GM23338 (cell line): ENCODE measurements at regions not wholly inside any gene's neighbourhood (a gene's known extent, or its start where the extent isn't known, plus 50 kb on each side); places are given as distances from the start of the nearest gene placed in this dataset.

ENCODE experiments used
- ATAC-seq: fragments of 200-7000 bp; cut with Tn5 transposase; 3 replicates; pipeline ENCODE4 v1.9.1; 2020
- DNase-seq: peaks from one replicate; pipeline ENCODE4 v3.0.0-alpha.2; 2015; ENCODE audit warnings: low spot score
- H2AFZ ChIP-seq: fragments of 200-600 bp; sonication (generic); 2 replicates; pipeline ENCODE4 v1.8.0; 2016; ENCODE audit warnings: antibody characterized with exemption, mild to moderate bottlenecking, moderate library complexity
- H3F3A ChIP-seq: fragments of 200-600 bp; sonication (generic); replicated peaks from 2 replicates; pipeline ENCODE4 v1.8.0; 2017; ENCODE audit warnings: antibody characterized with exemption, mixed run types, low read depth
- H3K27ac ChIP-seq: fragments of 200-600 bp; sonication (generic); 2 replicates; pipeline ENCODE4 v1.6.1; 2016; ENCODE audit warnings: low read depth
- H3K27me3 ChIP-seq: fragments of 200-600 bp; sonication (generic); 2 replicates; pipeline ENCODE4 v1.8.0; 2016; ENCODE audit warnings: mild to moderate bottlenecking, mixed run types, moderate library complexity; ENCODE audit not compliant: insufficient read depth
- H3K36me3 ChIP-seq: fragments of 200-600 bp; sonication (generic); 2 replicates; pipeline ENCODE4 v1.8.0; 2016; ENCODE audit warnings: mild to moderate bottlenecking; ENCODE audit not compliant: insufficient read depth
- H3K4me1 ChIP-seq: fragments of 200-600 bp; sonication (generic); 2 replicates; pipeline ENCODE4 v1.8.0; 2016; ENCODE audit warnings: mild to moderate bottlenecking, moderate library complexity; ENCODE audit not compliant: insufficient read depth
- H3K4me2 ChIP-seq: fragments of 200-600 bp; sonication (generic); 2 replicates; pipeline ENCODE4 v1.7.1; 2017; ENCODE audit warnings: mixed run types
- H3K4me3 ChIP-seq: fragments of 200-600 bp; sonication (generic); 2 replicates; pipeline ENCODE4 v1.6.1; 2016; ENCODE audit warnings: mixed run types
- H3K79me2 ChIP-seq: fragments of 200-600 bp; sonication (generic); replicated peaks from 2 replicates; pipeline ENCODE4 v1.8.0; 2017; ENCODE audit warnings: mild to moderate bottlenecking; ENCODE audit not compliant: insufficient read depth
- H3K9me2 ChIP-seq: fragments of 200-600 bp; sonication (generic); 2 replicates; pipeline ENCODE4 v1.8.0; 2017; ENCODE audit not compliant: insufficient read depth
- H4K20me1 ChIP-seq: fragments of 200-600 bp; sonication (generic); replicated peaks from 2 replicates; pipeline ENCODE4 v1.8.0; 2017; ENCODE audit warnings: mild to moderate bottlenecking; ENCODE audit not compliant: insufficient read depth
- H3K27ac Mint-ChIP-seq: 2 replicates; pipeline ENCODE4 v1.8.0; 2020; ENCODE audit warnings: inconsistent platforms, mild to moderate bottlenecking, moderate library complexity, mixed read lengths
- H3K27me3 Mint-ChIP-seq: 3 replicates; pipeline ENCODE4 v1.8.0; 2022; ENCODE audit warnings: low read depth, mild to moderate bottlenecking, moderate library complexity, mixed read lengths, inconsistent platforms; ENCODE audit not compliant: insufficient read depth, poor library complexity
- H3K36me3 Mint-ChIP-seq: 3 replicates; pipeline ENCODE4 v1.8.0; 2021; ENCODE audit warnings: low read depth, mild to moderate bottlenecking, inconsistent platforms, moderate library complexity, mixed read lengths
- H3K4me1 Mint-ChIP-seq: 3 replicates; pipeline ENCODE4 v1.8.0; 2020; ENCODE audit warnings: mild to moderate bottlenecking, inconsistent platforms, mixed read lengths
- H3K4me3 Mint-ChIP-seq: 3 replicates; pipeline ENCODE4 v1.8.0; 2021; ENCODE audit warnings: moderate library complexity, mild to moderate bottlenecking, inconsistent platforms, mixed read lengths
- H3K9me3 Mint-ChIP-seq: 3 replicates; pipeline ENCODE4 v1.8.0; 2020; ENCODE audit warnings: moderate library complexity, mild to moderate bottlenecking, inconsistent platforms, mixed read lengths
- CREB1 ChIP-seq: fragments of 250-450 bp; sonication (Bioruptor Pico); IDR thresholded peaks from 2 replicates; pipeline ENCODE4 v1.5.0; 2020; ENCODE audit warnings: low read depth, mild to moderate bottlenecking, moderate library complexity
- EZH2 ChIP-seq: fragments of 200-600 bp; sonication (generic); IDR thresholded peaks from one replicate; pipeline ENCODE4 v1.8.0; 2017; ENCODE audit warnings: antibody characterized with exemption, mild to moderate bottlenecking, low read depth; ENCODE audit not compliant: unreplicated experiment
- EZH2phosphoT487 ChIP-seq: fragments of 200-600 bp; sonication (generic); IDR thresholded peaks from one replicate; pipeline ENCODE4 v1.8.1; 2018; ENCODE audit warnings: antibody characterized with exemption; ENCODE audit not compliant: unreplicated experiment
- JUNB ChIP-seq: IDR thresholded peaks from one replicate; pipeline ENCODE4 v1.6.1; 2016; ENCODE audit warnings: antibody characterized with exemption; ENCODE audit not compliant: unreplicated experiment
- NANOG ChIP-seq: IDR thresholded peaks from 2 replicates; pipeline ENCODE4 v1.6.1; 2016; ENCODE audit warnings: antibody characterized with exemption, borderline replicate concordance
- POLR2AphosphoS5 ChIP-seq: IDR thresholded peaks from 2 replicates; pipeline ENCODE4 v1.6.1; 2016; ENCODE audit warnings: antibody characterized with exemption, low read depth
- STAT1 ChIP-seq: IDR thresholded peaks from one replicate; pipeline ENCODE4 v1.6.1; 2016; ENCODE audit warnings: antibody characterized with exemption; ENCODE audit not compliant: unreplicated experiment
- ZNF114 ChIP-seq: fragments of 250-450 bp; sonication (Bioruptor Pico); IDR thresholded peaks from 2 replicates; pipeline ENCODE4 v1.5.0; 2020; ENCODE audit warnings: mild to moderate bottlenecking, moderate library complexity
- ZNF331 ChIP-seq: fragments of 250-450 bp; sonication (Bioruptor Pico); IDR thresholded peaks from 2 replicates; pipeline ENCODE4 v1.5.0; 2020; ENCODE audit warnings: low read depth, mild to moderate bottlenecking, moderate library complexity
- TF ChIP-seq, protein P1 (sequence below): IDR thresholded peaks from one replicate; pipeline ENCODE4 v1.6.1; 2018; ENCODE audit warnings: antibody characterized with exemption; ENCODE audit not compliant: unreplicated experiment
- TF ChIP-seq, protein P2 (sequence below): IDR thresholded peaks from 2 replicates; pipeline ENCODE4 v1.6.1; 2016; ENCODE audit warnings: antibody characterized with exemption
- TF ChIP-seq, protein P3 (sequence below): fragments of 250-450 bp; sonication (Bioruptor Pico); IDR thresholded peaks from 2 replicates; pipeline ENCODE4 v1.5.0; 2020; ENCODE audit warnings: mild to moderate bottlenecking, moderate library complexity
- TF ChIP-seq, protein P4 (sequence below), 2 experiments: fragments of 200-600 bp in 1 of 2; sonication (generic) in 1 of 2; conservative IDR thresholded peaks; 2 replicates each; pipeline versions ENCODE4 v1.5.1 to v1.6.1; 2016 to 2017; ENCODE audit warnings: antibody characterized with exemption in 2 of 2, low read depth in 2 of 2, mild to moderate bottlenecking in 2 of 2, moderate library complexity in 1 of 2

DNA sequence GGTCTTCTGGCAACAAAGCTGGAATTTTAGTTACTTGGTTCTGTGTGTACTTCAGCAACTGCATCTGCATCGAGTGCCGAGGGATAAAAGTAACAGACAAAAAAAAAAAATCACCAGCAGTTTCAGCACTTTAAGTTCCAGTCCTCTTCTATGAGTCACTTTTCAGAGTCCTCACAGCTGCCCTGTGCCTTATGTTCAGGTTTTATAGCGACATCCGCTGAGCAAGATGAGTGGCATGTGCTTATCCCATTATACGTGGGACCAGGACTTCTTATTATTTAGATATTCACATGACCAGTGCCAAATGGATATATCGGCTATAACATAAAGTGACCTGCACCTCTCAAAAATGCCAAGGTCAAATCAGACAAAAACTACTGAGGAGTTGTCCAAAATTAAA, 242.9 kb downstream of the FOXA2 start:
- Mint-ChIP-seq H3K27ac (no peak overlapping the region), H3K36me3 (no peaks in the 10 kb centered on the region), H3K27me3 (peaks cover 8% of the 10 kb centered on the region), H3K9me3 (no peaks in the 10 kb centered on the region), H3K4me3 (no peak overlapping the region), H3K4me1 (peaks cover 9% of the 10 kb centered on the region)
- ATAC-seq (no peak), DNase-seq (no peak)
- no peak overlapping the region for H2AFZ ChIP-seq
- H3K4me2 ChIP-seq, result no peak overlapping the region
- TF ChIP-seq, protein P1, sequence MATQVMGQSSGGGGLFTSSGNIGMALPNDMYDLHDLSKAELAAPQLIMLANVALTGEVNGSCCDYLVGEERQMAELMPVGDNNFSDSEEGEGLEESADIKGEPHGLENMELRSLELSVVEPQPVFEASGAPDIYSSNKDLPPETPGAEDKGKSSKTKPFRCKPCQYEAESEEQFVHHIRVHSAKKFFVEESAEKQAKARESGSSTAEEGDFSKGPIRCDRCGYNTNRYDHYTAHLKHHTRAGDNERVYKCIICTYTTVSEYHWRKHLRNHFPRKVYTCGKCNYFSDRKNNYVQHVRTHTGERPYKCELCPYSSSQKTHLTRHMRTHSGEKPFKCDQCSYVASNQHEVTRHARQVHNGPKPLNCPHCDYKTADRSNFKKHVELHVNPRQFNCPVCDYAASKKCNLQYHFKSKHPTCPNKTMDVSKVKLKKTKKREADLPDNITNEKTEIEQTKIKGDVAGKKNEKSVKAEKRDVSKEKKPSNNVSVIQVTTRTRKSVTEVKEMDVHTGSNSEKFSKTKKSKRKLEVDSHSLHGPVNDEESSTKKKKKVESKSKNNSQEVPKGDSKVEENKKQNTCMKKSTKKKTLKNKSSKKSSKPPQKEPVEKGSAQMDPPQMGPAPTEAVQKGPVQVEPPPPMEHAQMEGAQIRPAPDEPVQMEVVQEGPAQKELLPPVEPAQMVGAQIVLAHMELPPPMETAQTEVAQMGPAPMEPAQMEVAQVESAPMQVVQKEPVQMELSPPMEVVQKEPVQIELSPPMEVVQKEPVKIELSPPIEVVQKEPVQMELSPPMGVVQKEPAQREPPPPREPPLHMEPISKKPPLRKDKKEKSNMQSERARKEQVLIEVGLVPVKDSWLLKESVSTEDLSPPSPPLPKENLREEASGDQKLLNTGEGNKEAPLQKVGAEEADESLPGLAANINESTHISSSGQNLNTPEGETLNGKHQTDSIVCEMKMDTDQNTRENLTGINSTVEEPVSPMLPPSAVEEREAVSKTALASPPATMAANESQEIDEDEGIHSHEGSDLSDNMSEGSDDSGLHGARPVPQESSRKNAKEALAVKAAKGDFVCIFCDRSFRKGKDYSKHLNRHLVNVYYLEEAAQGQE, result no peak
- TF ChIP-seq JUNB, result no peak
- no peak for TF ChIP-seq CREB1 (CRISPR knock-in tag)
- TF ChIP-seq ZNF114, result no peak
- TF ChIP-seq NANOG, result no peak
- no peak for TF ChIP-seq EZH2
- TF ChIP-seq, protein P2, sequence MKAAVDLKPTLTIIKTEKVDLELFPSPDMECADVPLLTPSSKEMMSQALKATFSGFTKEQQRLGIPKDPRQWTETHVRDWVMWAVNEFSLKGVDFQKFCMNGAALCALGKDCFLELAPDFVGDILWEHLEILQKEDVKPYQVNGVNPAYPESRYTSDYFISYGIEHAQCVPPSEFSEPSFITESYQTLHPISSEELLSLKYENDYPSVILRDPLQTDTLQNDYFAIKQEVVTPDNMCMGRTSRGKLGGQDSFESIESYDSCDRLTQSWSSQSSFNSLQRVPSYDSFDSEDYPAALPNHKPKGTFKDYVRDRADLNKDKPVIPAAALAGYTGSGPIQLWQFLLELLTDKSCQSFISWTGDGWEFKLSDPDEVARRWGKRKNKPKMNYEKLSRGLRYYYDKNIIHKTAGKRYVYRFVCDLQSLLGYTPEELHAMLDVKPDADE, result no peak
- no peak for TF ChIP-seq POLR2AphosphoS5
- TF ChIP-seq EZH2phosphoT487, result no peak
- TF ChIP-seq STAT1, result no peak
- TF ChIP-seq, protein P3, sequence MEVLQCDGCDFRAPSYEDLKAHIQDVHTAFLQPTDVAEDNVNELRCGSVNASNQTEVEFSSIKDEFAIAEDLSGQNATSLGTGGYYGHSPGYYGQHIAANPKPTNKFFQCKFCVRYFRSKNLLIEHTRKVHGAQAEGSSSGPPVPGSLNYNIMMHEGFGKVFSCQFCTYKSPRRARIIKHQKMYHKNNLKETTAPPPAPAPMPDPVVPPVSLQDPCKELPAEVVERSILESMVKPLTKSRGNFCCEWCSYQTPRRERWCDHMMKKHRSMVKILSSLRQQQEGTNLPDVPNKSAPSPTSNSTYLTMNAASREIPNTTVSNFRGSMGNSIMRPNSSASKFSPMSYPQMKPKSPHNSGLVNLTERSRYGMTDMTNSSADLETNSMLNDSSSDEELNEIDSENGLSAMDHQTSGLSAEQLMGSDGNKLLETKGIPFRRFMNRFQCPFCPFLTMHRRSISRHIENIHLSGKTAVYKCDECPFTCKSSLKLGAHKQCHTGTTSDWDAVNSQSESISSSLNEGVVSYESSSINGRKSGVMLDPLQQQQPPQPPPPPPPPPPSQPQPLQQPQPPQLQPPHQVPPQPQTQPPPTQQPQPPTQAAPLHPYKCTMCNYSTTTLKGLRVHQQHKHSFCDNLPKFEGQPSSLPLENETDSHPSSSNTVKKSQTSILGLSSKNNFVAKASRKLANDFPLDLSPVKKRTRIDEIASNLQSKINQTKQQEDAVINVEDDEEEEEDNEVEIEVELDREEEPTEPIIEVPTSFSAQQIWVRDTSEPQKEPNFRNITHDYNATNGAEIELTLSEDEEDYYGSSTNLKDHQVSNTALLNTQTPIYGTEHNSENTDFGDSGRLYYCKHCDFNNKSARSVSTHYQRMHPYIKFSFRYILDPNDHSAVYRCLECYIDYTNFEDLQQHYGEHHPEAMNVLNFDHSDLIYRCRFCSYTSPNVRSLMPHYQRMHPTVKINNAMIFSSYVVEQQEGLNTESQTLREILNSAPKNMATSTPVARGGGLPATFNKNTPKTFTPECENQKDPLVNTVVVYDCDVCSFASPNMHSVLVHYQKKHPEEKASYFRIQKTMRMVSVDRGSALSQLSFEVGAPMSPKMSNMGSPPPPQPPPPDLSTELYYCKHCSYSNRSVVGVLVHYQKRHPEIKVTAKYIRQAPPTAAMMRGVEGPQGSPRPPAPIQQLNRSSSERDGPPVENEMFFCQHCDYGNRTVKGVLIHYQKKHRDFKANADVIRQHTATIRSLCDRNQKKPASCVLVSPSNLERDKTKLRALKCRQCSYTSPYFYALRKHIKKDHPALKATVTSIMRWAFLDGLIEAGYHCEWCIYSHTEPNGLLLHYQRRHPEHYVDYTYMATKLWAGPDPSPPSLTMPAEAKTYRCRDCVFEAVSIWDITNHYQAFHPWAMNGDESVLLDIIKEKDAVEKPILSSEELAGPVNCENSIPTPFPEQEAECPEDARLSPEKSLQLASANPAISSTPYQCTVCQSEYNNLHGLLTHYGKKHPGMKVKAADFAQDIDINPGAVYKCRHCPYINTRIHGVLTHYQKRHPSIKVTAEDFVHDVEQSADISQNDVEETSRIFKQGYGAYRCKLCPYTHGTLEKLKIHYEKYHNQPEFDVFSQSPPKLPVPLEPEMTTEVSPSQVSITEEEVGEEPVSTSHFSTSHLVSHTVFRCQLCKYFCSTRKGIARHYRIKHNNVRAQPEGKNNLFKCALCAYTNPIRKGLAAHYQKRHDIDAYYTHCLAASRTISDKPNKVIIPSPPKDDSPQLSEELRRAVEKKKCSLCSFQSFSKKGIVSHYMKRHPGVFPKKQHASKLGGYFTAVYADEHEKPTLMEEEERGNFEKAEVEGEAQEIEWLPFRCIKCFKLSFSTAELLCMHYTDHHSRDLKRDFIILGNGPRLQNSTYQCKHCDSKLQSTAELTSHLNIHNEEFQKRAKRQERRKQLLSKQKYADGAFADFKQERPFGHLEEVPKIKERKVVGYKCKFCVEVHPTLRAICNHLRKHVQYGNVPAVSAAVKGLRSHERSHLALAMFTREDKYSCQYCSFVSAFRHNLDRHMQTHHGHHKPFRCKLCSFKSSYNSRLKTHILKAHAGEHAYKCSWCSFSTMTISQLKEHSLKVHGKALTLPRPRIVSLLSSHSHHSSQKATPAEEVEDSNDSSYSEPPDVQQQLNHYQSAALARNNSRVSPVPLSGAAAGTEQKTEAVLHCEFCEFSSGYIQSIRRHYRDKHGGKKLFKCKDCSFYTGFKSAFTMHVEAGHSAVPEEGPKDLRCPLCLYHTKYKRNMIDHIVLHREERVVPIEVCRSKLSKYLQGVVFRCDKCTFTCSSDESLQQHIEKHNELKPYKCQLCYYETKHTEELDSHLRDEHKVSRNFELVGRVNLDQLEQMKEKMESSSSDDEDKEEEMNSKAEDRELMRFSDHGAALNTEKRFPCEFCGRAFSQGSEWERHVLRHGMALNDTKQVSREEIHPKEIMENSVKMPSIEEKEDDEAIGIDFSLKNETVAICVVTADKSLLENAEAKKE (CRISPR knock-in tag), result no peak
- TF ChIP-seq, protein P4, sequence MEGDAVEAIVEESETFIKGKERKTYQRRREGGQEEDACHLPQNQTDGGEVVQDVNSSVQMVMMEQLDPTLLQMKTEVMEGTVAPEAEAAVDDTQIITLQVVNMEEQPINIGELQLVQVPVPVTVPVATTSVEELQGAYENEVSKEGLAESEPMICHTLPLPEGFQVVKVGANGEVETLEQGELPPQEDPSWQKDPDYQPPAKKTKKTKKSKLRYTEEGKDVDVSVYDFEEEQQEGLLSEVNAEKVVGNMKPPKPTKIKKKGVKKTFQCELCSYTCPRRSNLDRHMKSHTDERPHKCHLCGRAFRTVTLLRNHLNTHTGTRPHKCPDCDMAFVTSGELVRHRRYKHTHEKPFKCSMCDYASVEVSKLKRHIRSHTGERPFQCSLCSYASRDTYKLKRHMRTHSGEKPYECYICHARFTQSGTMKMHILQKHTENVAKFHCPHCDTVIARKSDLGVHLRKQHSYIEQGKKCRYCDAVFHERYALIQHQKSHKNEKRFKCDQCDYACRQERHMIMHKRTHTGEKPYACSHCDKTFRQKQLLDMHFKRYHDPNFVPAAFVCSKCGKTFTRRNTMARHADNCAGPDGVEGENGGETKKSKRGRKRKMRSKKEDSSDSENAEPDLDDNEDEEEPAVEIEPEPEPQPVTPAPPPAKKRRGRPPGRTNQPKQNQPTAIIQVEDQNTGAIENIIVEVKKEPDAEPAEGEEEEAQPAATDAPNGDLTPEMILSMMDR (conservative IDR thresholded peaks at IDR 0.05; ENCODE audit: low read depth in 2 of 2), result no peak
- TF ChIP-seq ZNF331 (CRISPR knock-in tag), result no peak
- H3K79me2 ChIP-seq, result no peaks in the 10 kb centered on the region
- no peaks in the 10 kb centered on the region; the same call in 1 of the 2 replicates for H4K20me1 ChIP-seq
- H3K27ac ChIP-seq, result no peak overlapping the region
- H3K9me2 ChIP-seq, result no peaks in the 10 kb centered on the region
- H3K4me1 ChIP-seq, result no peaks in the 10 kb centered on the region
- H3F3A ChIP-seq, result no peaks in the 10 kb centered on the region
- H3K4me3 ChIP-seq, result no peak overlapping the region
- H3K27me3 ChIP-seq, result peaks cover 11% of the 10 kb centered on the region
- no peaks in the 10 kb centered on the region for H3K36me3 ChIP-seq
